Posterior vena cava (tissue), 2 donors: ENCODE measurements at regions not wholly inside any gene's neighbourhood (a gene's known extent, or its start where the extent isn't known, plus 50 kb on each side); places are given as distances from the start of the nearest gene placed in this dataset.
A peak's percentile ranks its signal among the peaks of the same experiment; 100 is the strongest.
"Not testable (repeated sequence)": the region's sequence is repeated elsewhere in the genome, so short reads cannot be mapped to it uniquely, and the experiment has no call there.

Experiments used
- DNase-seq: peaks from one replicate; pipeline ENCODE4 v3.0.0-alpha.2; 2020; ENCODE audit warnings: low spot score
- intact Hi-C, 2 donors: fragments of 100-400 bp; cut with DNase I; formaldehyde crosslinking; loops; one replicate each; pipeline versions ENCODE4 v1.14.1 to v1.14.2; 2022 to 2023
- donor health status: DM: yes; HTN: yes; CAD: no.
- donor health status: DM: yes; HTN: yes; CAD: no.

DNA sequence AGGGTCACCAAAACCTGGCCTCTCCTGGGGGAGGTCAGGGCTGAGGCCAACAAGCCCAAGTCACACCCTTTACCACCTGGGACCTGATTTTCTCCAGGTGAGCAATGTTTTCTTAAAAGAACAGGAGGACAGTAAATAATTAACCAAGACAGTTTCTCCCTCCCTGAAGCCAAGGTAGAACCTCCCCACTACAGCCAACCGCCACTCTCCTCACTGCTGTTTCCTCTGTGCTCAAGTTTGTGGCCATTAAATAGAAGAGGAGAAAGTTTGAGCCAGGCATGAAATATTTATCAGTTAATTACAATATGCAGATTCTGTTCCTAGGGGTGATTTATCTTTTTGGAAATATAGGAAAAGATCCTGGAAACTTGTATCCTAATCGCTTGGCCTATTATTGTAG is 150.6 kb upstream of the ANKRD20A1 start:
- intact Hi-C loops, DNase-seq: not testable (repeated sequence)

DNA sequence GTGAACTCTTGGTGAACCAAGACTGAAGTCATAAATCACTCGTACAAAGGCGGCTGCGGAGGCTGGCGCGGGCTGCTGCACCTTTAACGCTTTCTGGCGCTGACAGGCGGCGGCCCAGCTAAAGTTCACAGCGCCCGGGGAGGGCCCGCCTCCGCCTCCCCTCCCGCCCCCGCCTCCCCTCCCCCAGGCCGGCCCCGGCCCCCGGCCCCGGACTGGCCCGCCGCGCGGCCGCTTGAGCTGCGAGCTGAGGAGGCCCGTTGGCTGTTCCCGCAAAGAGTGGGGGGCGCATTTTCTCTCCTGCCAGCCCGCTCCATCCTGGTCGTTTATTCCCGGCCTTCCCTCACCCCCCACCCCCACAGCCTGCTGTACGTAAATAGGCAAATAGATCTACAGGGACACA is 147.3 kb upstream of the ANKRD20A1 start:
- DNase-seq, result peak; percentile 22
- intact Hi-C loops, result not testable (repeated sequence)

DNA sequence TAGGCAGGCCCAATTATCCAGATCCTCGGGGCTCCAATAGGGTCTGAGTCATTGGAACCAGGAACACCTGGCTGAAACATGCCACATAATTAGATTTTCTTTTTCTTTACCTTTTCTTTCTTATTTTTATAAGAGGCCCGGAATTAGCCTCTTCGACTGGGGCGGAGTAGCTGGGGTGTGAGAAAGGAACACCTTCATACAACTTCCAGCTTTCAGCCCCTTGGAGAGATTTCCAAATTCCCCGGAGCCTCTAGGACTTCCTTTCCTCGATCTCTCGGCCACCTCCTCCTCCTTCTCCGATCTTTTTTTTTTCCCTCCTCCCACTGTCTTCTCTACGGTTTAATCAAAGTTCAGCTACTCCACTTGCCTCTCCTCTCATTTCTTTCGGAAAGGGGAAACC is 146.8 kb upstream of the ANKRD20A1 start:
- peak; percentile 24 for DNase-seq
- intact Hi-C loops, result not testable (repeated sequence)

DNA sequence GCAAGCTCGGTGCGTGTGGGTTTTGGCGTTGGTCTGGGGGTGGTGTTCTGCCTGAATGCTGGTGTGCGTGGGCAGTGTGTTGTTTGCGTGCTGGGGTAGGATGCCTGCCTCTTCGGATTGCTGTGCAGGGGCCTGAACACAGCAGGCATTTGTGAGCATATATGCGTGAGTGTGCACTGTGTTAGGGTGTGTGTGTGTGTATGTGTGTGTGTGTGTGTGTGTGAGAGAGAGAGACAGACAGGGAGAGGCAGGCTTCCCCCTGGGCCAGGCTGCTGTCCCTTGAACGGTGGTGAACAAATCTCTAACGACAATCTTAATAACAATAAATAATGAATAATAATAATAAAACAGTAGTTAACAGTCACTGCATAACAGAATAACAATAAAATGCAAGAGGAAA is 145.8 kb upstream of the ANKRD20A1 start:
- DNase-seq, intact Hi-C loops: not testable (repeated sequence)

DNA sequence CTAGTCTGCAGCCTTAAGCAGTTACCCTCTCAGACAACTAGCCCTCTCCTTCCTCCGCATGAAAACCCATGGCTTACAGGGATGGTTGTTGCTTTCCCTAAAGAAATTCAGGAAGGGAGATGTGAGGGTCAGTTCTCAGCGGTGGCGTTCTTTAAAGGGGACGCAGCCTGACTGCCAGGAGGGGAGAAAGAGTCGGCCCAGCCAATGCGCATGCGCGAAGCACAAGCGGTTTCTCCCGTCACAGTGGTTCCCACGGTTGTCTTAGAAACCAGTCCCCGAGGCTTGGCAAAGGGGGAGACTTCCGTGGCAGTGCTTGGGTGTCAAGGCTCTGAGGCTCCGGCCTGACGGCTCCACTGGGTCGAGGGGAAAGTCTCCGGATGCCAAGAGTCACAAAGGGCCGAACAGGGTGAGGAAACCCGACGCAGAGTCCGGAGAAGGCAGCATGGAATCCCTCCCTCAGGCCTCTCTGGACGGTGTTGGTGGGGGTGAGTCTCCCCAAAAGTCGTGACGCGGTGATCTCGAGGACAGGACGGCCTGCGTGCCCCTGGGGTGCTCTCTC is 140.8 kb upstream of the ANKRD20A1 start:
- intact Hi-C loops, result not testable (repeated sequence)
- DNase-seq, result peak; percentile 87

DNA sequence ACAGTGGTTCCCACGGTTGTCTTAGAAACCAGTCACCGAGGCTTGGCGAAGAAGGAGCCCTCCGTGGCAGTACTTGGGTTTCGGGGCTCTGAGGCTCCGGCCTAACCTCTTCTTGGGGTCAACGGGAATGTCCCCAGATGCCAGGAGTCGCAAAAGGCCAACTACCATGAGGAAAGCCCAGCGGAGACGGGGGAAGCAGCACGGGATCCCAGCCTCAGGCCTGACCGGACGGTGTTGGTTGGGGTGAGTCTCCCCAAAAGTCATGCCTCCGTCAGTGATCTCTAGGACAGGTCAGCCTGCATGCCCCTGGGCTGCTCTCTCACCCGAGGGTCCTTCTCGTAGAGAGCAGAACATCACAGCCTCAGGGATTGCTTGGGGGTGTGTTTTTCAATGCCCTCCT is 138.2 kb upstream of the ANKRD20A1 start:
- intact Hi-C loops, result not testable (repeated sequence)
- peak; percentile 66 for DNase-seq

DNA sequence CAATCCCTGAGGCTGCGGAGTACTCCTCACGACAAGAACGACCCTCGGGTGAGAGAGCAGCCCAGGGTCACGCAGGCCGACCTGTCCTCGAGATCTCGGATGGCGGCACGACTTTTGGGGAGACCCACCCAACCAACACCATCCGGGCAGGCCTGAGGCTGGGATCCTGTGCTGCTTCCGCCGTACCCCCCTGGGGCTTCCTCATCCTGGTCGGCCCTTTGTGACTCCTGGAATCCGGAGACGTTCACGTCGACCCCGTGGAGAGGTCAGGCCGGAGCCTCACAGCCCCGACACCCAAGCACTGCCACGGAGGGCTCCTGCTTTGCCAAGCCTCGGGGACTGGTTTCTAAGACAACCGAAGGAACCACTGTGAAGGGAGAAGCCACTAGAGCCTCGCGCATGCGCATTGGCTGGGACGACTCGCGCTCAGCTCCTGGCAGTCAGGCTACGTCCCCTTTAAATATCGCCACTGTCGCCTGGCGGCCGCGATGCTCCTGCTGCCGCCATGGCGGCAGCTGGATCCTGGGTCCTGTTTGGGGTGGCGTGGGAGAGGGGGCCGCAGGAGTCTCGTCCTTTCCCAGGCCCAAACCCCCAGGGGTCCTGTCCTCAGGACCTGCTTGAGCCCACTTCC is 136.2 kb upstream of the ANKRD20A1 start:
- intact Hi-C loops, DNase-seq: not testable (repeated sequence)

DNA sequence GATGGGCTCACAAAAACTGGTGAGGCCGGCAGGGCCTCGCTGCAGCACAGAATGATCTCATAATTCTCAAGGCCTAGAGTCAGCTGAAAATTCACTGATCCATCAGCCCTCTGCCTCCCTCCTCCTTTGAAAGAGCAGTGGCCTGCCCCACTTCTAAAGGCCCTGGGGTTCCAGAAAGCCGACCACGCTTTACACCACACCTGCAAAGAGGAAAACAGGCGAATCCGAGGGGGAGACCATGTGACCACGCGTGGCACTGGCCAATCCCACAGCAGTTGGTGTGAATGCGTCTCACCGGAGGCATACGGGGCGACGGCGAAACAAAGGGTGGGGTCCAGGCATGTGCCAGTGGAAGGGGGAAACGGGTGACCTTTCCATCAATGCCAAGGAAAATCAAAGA is 135.5 kb upstream of the ANKRD20A1 start:
- intact Hi-C loops, result not testable (repeated sequence)
- peak; percentile 35 for DNase-seq

DNA sequence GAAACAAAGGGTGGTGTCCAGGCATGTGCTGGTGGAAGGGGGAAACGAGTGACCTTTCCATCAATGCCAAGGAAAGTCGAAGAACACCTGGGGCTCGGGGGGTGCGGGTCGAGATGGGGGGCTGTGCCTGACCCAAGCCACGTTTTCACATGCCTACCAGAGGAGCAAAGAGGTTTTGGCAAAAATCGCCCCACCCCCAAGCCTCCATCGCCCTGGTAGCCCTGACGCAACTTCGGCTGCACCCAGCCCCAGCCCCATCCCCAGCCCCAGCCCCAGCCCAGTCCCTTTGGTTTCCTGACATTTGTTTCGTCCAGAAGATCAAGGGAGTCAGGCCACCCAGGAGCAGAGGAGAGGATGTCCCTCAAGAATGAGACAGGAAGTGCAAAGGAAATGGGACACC is 133.8 kb upstream of the ANKRD20A1 start:
- DNase-seq, result peak; percentile 85
- intact Hi-C loops, result not testable (repeated sequence)

DNA sequence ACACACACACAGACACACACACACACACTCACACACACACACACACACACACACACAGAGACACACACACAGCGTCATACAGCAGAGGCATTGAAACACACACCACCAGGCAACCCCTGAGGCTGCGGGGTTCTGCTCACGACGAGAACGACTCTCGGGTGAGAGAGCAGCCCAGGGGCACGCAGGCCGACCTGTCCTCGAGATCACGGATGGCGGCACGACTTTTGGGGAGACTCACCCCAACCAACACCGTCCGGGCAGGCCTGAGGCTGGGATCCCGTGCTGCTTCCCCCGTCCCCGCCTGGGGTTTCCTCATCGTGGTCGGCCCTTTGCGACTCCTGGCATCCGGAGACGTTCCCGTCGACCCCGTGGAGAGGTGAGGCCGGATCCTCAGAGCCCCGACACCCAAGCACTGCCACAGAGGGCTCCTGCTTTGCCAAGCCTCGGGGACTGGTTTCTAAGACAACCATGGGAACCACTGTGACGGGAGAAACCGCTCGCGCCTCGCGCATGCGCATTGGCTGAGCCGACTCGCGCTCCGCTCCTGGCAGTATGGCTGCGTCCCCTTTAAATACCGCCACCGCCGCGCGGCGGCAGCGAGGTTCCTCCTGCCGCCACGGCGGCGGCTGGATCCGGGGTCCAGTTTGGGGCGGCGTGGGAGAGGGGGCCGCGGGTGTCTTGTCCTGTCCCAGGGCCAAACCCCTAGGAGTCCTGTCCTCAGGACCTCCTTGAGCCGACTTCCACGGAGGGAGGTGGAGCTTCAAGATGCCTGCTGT is 132.3 kb upstream of the ANKRD20A1 start:
- intact Hi-C loops, result not testable (repeated sequence)
- DNase-seq, result peak; percentile 63

DNA sequence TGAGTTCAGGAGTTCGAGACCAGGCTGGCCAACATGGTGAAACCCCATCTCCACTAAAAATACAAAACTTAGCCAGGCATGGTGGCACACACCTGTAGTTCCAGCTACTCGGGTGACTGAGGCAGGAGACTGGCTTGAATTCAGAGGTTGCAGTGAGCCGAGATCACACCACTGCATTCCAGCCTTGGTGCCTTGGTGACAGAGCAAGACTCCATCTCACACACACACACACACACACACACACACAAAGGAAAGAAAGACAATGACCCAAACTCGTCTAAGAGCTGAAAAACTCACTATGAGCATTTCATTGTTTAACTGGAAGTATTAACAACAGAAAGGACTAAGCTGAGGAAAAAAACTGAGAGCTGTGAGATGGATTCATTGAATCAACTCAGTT is 95.6 kb upstream of the ANKRD20A1 start:
- intact Hi-C loops, result not testable (repeated sequence)

DNA sequence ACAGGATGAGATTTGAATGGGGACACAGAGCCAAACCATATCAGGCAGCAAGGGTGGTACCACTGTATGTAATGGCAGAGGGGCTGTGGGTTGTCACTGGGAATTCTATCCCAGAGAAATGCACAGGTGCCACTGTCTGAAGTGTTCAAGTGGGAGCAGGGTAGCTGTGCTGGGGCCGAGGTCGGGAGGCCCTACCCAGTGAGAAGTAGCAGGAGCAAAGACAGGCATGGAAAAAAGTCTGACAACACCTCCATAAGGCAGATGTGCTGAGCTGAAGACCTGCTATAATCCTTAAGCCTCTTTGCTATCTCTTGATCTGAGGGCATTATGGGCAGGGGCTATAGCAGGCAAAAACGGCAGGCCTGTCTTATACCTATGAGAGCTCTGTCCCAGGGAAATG is 86.9 kb upstream of the ANKRD20A1 start:
- intact Hi-C loops, DNase-seq: not testable (repeated sequence)

More for the DNA sequence above, 95.6 kb upstream of the ANKRD20A1 start:
- not testable (repeated sequence) for DNase-seq

DNA sequence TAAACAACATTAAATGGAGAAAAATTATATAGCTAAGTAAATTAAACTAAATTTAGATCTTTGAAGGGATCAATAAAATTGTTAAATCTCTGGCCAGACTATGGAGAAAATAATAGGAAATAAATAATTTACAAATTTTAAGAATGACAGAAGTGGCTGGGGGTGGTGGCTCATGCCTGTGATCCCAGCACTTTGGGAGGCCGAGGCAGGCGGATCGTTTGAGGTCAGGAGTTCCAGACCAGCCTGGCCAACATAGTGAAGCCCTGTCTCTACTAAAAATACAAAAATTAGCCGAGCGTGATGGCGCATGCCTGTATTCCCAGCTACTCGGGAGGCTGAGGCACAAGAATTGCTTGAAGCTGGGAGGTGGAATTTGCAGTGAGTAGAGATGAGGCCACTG is 58.6 kb upstream of the ANKRD20A1 start:
- DNase-seq, result peak; percentile 59
- intact Hi-C loops, result not testable (repeated sequence)
